NCI-H446 (cell line): ENCODE measurements at regions not wholly inside any gene's neighbourhood (a gene's known extent, or its start where the extent isn't known, plus 50 kb on each side); places are given as distances from the start of the nearest gene placed in this dataset.
"Not testable (repeated sequence)": the region's sequence is repeated elsewhere in the genome, so short reads cannot be mapped to it uniquely, and the experiment has no call there.

ENCODE experiments used
- DNase-seq, 2 experiments: peaks; one replicate each; lab custom pipeline; 2025; lab: John Stamatoyannopoulos, UW

DNA sequence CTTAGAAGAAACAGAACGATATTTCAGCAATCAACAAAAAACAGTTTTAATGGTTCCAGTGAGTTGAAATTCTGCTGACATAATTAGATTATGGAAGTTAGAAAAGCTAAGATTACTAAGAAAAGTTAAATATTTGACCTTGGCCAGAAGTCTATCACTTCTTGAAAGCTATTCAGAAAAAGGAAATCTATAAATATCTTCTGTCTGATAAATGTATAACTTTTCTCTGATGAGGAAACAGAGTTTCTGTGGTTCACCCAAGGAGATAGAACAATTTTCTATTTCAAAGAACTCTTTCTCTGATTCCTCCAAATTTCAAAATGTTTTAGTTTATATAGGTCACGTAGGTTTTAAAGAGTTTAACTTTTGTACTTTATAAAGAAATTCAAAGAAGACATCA, 438.4 kb upstream of the CHORDC1 start:
- DNase-seq, result no peak

DNA sequence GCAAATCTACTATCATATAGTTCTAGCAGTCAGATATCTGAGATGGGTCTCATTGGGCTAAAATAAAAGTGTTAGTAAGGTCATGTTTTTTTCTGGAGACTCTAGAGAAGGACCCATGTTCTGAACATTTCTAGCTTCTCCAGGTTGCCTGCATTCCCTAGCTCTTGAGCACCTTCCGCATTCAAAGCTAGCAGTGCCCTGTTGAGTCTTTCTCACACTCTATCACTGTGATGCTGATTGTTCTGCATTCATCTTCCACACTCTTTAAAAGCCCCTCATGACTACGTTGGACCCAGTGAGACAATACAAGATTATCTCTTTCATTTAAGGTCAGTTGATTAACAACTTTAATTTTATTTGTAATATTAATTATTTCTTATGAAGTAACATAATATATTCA, 433.3 kb upstream of the CHORDC1 start:
- DNase-seq, result no peak

DNA sequence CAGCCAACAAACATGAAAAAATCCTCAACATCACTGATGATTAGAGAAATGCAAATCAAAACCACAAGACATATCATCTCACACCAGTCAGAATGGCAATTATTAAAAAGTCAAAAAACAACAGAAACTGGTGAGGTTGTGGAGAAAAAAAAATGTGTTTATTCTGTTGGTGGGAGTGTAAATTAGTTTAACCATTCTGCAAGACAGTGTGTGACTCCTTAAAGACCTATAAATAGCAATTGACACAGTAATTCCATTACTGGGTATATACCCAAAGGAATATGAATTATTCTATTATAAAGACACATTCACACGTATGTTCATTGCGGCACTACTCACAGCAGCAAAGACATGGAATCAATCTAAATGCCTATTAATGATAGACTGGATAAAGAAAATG, 427.3 kb upstream of the CHORDC1 start:
- DNase-seq, result no peak

DNA sequence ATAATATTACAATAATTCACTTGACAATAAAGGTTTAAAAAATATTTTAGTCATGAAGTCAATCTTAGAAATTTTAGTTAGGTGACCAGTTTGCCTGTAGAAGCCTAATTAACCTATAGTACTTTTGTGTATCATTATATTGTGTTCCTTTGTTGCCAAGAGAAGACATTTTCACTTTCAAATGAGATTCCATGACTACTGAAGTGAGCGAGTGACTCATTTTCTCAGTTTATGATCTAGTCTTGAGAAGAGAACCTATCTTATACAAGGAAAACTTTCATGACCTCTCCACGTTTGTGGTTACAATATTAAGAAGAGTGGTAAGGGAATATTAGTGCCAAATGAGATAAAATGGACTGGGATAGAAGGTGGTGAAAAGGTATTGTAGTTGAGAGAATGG, 423.9 kb upstream of the CHORDC1 start:
- no peak for DNase-seq

DNA sequence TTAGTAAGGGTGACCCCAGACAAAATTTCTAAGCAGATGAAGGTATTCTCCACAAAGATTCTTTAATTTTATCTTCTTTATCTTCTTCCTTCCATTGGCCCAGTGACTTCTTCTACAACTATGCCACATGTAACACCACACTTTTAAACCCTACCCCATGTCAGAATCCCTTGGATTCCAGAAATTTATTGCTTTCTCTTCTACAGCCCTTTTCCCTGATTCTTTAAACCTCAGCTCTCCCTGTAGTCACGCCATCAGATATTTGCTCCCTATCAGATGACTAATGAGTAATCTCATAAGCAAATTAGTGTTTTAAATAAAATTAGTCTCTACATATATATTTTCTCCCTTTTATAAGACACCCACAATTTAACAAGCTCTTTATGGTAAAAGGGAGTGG, 423.4 kb upstream of the CHORDC1 start:
- no peak for DNase-seq

DNA sequence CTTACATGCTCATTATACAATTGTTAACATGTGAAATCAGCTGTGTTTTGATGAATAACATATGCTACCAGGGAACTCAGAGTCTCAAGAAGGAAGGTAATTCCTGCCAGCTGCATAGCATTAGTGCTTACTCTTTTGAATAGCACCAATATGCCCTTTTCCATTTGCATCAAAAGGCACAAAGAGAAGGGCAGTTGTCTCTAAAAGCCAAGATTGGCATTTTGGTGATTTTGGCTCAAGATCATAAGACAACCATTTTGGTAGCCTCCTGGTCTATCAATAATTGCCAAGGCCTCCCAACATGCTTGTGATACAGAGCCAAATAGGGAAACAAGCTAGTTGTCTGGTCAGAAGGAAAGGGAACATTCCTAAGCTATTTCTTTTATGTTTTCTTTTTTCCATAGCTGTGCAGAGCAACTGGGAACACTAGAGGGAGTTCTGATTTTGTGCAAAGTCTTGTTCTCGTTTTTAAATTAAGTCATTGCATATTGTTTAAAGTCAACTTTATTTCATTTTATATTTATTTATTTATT, 416.7 kb upstream of the CHORDC1 start:
- peak; percentile 44 to 58 for DNase-seq

DNA sequence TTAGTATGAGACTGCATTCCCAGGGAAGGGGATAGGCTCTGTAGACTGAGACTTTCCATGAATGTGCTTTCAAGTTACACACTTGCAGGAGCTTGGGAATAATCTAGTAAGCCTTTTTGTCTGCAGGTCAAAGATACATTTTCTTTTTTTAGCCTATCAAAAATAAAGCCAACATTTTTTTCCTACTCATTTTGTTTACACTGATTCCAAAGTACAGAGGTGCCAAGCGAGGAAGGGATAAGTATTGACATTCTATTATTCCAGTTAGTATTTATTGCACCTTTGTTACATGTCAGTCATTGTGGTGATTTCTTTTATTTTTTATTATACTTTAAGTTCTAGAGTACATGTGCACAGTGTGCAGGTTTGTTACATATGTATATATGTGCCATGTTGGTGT, 413.0 kb upstream of the CHORDC1 start:
- DNase-seq, result no peak

DNA sequence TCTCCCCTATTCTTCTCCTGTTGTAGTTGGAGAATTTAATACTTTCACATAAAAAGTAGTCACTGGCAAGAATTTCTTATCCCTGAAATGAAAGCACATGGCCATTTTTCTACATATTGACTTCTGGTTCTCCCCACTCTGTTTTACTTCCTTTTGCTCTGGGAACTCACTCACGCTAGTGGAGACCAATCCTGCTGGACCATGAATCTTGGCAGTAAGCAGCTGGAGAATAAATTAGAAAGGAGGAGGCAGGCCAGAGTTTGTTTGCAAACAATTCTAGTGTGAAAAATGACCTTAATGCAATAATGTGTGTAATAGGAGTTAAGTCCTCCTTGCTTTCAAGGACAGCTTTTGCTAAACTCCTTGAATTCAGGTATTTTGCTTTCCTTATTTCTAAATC, 412.3 kb upstream of the CHORDC1 start:
- DNase-seq, result no peak

DNA sequence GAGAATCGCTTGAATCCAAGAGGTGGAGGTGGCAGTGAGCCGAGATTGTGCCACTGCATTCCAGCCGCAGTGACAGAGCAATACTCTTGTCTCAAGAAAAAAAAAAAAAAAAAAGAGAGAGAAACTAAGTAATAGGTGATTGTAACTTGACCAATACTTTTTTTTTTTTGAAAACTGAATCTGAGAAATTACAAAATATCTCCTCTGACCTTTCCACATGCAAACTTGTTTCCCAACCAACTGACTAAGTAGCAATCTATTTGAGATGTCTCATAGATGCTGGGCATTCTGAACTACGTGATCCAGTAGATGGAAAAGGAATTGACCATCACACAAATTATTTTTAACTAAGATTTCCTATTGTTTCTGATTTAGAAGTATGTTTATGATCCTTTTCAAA, 407.3 kb upstream of the CHORDC1 start:
- DNase-seq, result no peak

DNA sequence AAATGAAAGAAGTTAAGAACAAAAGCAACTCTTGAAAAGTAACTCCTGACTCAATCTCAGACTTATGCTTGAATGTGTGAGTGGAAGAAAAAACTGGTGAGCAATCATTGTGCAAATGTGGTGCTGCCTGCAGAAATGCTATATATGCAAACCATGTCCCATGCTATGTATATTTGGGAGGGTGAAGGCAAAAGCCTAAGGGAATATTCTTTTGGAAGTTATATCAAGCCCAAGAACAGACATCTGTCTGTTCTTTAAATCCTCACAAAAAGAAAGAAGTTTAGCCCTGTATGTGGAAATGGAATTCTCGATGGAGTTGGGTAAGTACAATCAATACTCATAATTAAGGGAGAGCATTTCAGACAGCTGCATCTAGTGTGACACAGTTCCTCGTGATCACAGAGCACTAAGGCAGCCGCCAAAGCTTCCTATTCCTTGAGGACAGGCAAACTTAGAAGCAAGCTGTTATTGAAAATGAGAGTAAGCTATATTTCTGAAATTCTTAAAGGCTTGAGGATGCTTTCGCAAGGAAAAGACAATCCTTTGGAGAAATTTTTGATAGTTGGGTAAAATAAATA, 406.5 kb upstream of the CHORDC1 start:
- DNase-seq, result no peak

DNA sequence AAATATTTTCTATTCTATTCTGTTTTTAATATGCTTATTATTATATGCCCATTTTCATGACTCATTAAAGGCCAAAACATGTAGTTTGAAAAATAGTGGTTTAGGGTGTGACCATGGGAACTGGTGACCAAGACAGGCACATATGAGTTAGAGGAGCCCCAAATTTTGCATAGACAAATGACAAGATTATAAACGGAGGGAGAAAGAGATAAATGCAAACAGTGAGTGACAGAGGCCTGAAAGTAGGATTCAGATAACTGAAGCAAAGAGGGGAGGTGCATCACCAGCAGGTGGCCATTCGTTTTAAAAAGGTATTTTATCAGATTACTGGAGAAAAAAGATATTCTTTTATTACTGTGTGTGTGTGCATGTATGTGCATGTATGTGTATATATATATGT, 391.5 kb upstream of the CHORDC1 start:
- no peak for DNase-seq

DNA sequence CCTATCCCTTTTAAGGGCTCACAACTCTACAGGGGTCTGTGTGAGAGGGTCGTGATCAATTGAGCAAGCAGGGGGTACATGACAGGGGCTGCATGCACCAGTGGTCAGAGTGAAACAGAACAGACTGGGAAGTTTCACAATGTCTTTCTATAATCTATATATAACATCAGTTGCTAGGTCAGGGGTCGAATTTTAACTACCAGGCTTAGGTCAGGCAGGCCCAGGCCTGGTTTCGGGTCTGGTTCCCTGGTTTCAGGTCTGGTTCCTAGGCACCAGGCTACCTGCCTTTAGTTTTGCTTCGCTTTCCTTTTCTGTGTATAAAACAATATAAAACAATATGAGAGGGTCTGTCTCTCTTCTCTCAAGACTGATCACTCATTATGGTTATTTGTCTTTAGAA, 390.2 kb upstream of the CHORDC1 start:
- DNase-seq, result not testable (repeated sequence)

DNA sequence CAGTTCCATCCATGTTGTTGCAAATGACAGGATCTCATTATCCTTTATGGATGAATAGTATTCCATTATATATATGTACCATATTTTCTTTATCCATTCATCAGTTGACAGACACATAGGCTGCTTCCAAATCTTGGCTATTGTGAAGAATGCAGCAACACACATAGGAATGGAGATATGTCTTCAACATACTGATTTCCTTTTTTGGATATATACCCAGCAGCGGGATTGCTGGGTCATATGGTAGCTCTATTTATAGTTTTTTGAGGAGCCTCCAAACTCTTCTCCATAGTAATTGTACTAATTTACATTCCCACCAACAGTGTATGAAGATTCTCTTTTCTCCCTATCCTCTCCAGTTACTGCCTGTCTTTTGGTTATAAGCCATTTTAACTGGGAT, 383.9 kb upstream of the CHORDC1 start:
- DNase-seq, result no peak

DNA sequence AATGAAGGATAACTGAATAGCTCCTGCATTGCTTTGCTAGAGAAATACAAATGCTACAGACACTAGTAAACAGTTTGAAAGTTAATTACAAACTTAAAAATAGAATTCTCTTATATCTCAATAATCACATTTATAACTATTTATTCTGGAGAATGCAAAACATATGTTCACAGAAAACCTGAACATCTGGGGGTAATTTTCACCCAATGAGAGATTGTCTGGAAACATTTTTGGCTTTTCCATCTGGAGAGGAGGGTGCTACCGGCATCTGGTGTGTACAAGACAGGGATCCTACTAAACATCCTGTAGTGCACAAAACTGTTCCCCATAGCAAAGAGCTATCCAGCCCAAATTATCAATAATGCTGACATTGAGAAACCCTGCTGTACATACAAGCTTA, 378.4 kb upstream of the CHORDC1 start:
- no peak for DNase-seq

DNA sequence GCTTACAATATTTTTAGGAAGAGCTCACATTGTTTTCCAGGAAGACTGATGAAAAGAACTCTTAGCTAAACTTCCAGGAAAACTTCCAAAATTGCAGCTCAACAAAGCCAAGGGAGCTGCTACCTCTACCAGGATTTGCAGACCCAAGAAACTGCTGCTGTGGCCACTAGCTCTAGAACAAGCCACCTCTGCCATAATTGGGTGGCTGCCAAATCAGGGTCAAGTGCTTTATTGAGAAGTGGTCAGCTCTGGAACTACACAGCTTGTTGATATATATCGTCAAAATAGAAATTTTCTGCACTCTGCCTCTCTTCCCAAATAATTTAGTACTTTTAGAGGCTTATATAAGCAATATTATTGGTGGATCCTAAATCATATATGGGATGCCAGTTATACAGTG, 371.8 kb upstream of the CHORDC1 start:
- DNase-seq, result no peak

DNA sequence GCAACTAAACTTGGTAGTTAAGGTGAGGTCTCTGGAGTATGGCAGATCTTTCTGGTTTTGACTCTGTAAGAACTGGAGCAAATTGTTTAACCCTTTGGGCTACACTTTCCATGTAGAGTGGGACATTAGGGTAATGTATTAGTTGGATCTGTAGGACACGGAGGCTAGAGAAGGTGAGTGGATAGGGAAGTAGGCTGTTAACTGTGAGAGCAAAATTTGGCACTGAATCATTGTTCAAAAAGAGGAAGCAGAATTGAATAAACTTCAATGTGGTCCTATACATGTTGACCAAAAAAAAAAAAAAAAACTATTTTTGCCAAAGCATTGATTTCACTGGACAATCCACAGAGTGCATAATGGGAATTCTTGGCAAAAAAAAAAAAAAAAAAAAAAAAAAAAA, 370.2 kb upstream of the CHORDC1 start:
- DNase-seq, result no peak

DNA sequence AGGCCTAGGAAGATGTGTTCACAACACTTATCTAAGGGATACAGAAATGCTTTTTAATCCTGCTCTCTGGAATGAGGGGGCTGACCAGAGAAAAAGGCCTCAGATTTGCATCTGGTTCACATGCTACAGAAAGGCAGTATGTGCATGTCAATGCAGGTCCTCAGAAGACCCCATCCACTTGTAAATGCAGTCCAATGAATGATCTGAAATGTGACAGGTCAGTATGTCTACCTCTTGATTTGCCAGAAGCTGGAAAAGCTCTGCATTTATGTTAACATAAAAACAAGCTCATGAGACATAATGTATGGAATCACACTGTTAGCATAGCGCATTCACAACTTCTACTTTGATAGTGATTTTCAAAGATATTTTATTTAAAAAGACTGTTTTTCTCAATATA, 367.4 kb upstream of the CHORDC1 start:
- no peak for DNase-seq

DNA sequence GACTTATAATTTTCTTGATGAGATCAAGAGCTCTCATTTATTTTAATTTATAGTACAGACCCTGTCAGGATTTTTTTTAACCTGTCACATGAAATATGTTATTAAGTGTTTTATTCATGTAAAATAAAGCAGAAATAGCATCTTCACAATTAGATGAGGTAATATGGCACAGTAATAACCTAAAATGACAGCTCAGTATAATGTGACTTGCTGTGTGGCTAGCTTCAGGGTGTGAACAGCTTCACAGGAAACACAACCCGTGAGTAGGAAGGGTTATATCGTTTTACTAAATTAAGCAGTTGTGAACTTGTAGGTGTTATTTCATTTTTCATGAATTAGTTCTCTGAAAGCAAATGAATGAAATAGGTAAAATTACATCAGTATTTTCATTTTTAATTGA, 366.9 kb upstream of the CHORDC1 start:
- DNase-seq, result no peak

DNA sequence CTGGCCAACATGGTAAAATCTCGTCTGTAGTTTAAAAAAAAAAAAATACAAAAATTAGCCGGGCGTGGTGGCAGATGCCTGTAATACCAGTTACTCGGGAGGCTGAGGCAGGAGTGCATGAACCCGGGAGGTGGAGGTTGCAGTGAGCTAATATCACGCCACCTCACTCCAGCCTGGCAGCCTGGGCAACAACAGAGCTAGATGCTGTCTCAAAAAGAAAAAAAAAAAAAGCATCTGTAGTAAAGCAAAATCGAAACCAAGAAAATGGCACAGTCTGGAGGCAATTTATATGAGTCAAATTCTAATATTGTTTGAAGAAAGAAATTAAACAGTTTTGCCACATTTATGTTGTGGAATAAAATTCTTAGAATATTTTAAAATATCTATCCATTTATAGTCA, 365.0 kb upstream of the CHORDC1 start:
- no peak for DNase-seq

DNA sequence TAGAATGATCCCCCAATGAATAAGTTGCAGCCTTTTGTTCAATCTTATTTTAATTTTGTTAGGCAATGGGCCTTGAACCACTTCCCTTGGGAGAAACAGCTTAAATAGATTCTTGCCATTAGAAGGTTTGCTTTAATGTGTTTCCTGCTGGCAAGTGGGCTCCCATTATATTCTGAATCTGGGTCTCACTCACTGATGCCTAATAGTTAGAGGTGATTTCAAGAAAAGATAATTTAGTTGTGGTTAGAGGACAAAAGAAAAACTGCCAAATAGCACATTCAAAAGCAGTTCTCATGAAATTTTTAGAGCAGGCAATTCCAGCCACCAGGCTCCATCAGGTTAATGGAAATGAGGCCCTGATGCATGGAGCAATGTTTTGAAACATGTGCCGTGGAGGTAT, 362.6 kb upstream of the CHORDC1 start:
- no peak for DNase-seq

DNA sequence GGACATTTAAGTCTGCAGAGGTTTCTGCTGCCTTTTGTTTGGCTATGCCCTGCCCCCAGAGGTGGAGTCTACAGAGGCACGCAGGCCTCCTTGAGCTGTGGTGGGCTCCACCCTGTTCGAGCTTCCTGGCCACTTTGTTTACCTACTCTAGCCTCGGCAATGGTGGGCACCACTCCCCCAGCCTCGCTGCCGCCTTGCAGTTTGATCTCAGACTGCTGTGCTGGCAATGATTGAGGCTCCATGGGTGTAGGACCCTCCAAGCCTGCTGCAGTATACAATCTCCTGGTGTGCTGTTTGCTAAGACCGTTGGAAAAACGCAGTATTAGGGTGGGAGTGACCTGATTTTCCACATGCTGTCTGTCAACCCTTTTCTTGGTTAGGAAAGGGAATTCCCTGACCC, 360.1 kb upstream of the CHORDC1 start:
- DNase-seq, result not testable (repeated sequence)

DNA sequence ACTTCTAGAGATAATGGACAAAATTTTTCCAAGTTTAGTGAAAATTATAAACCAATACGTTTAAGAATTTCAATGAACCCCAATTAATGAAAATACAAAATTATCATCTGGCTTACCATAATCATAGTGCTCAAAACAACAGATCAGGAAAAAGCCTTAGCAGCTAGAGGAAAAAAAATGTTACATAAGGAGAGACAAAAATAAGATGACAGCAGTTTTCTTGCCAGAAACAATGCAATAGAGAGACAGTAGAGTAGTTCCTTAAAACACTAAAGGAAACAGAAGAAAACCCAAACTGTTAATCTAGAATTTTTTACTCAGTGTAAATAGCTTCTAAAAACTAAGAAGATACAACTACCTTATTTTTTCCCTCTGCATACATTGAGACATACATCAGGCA, 341.7 kb upstream of the CHORDC1 start:
- no peak for DNase-seq

DNA sequence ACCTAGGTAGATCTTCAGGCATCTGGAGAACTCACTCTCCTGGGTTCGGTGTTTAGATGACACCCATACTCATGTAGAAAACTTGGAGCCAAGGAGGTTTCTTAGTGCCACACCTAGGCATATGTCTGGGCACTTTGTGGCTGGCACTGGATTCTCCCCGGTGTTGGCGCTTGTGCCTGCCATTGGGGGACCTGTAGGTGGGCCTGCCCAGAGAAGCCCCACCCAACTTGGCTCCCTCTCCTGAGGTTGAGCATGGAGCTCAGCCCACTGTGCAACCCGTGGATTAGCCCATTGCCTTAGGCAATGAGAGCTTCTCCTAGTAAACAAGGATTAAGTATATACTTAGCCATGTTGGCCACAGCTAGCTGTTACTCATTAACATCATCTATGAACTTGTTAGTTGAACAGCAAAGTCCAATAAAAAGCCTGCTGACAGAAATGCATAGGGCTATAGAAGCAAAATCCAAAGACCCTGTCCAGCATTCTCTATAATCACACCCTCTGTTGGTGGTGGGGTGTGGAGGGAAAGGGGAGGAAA, 335.5 kb upstream of the CHORDC1 start:
- no peak for DNase-seq

DNA sequence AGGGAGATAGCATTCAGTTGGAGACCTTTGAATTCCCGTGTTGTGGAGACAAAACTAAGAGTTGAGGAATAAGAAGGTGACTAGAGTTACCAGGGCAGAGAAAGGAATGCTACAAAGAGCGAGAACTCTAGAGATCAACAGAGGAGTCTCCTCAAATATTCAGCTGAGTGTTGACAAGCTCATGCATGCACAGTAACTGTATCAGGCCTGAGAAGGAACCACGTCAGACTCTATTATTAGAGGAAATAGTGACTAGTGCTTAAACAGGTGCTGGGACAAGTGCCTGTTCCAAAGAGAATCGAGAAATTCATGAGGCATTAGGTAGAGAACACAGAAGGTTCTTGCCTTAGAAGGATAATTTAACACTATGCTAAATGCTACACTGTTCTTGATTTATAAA, 333.8 kb upstream of the CHORDC1 start:
- DNase-seq, result no peak
